HepG2 (cell line): ENCODE measurements at regions not wholly inside any gene's neighbourhood (a gene's known extent, or its start where the extent isn't known, plus 50 kb on each side); places are given as distances from the start of the nearest gene placed in this dataset.

ENCODE experiments used
- ATAC-seq: fragments of 200-7000 bp; cut with Tn5 transposase; 3 replicates; pipeline ENCODE4 v1.9.1; 2020; ENCODE audit warnings: mild to moderate bottlenecking, moderate library complexity
- BruUV-seq: library from RNA; stranded (reverse); fragments of 400-500 nt; replicated peaks from 2 replicates; lab custom pipeline; 2021; lab: Mats Ljungman, UMichigan
- CTCF ChIA-PET: fragments of 300-600 bp; formaldehyde crosslinking; extraction: SDS; loops from one replicate; lab custom pipeline; 2021; ENCODE audit warnings: low total read pairs, inconsistent platforms, low intra/inter-chr PET ratio; lab: Yijun Ruan, JAX
- POLR2A ChIA-PET: fragments of 350-600 bp; sonication (Branson Sonifier 250); formaldehyde crosslinking; loops from one replicate; lab custom pipeline; 2020; ENCODE audit warnings: antibody characterized with exemption, inconsistent platforms; lab: Yijun Ruan, JAX
- DNase-seq: peaks from one replicate; pipeline ENCODE4 v3.0.0-alpha.2; 2015; ENCODE audit warnings: low spot score
- FAIRE-seq: peaks from 3 replicates; lab custom pipeline; 2011; peaks lifted over from hg19 to GRCh38; lab: Jason Lieb, UNC
- H2AFZ ChIP-seq: one replicate; pipeline ENCODE4 v1.6.1; 2011; ENCODE audit warnings: low read length, inconsistent platforms
- H3K27ac ChIP-seq: fragments of 300-600 bp; 3 replicates; pipeline ENCODE4 v1.8.0; 2011; ENCODE audit warnings: mixed run types, mild to moderate bottlenecking, mixed read lengths, low read length, inconsistent platforms; ENCODE audit not compliant: insufficient read depth; ENCODE audit errors: extremely low read length
- H3K27me3 ChIP-seq, 2 experiments: fragments of 200-600 bp in 1 of 2; 2 replicates in 1 of 2; 3 replicates in 1 of 2; pipeline versions ENCODE4 v1.6.0 to v1.8.0; 2011; ENCODE audit warnings: low read length in 2 of 2, mild to moderate bottlenecking in 2 of 2, moderate library complexity in 2 of 2, inconsistent platforms in 1 of 2; ENCODE audit not compliant: insufficient read depth in 2 of 2, control insufficient read depth in 1 of 2
- H3K36me3 ChIP-seq, 2 experiments: fragments of 200-600 bp in 1 of 2; replicated peaks in 1 of 2; 2 replicates in 1 of 2; 3 replicates in 1 of 2; pipeline versions ENCODE4 v1.5.1 to v1.8.0; 2011; ENCODE audit warnings: low read length in 2 of 2, inconsistent platforms in 1 of 2; ENCODE audit not compliant: insufficient read depth in 2 of 2, control insufficient read depth in 1 of 2
- H3K4me1 ChIP-seq: 2 replicates; pipeline ENCODE4 v1.5.1; 2012; ENCODE audit warnings: low read length, inconsistent platforms; ENCODE audit not compliant: insufficient read depth
- H3K4me2 ChIP-seq: 2 replicates; pipeline ENCODE4 v1.6.0; 2011; ENCODE audit warnings: low read depth, low read length, inconsistent platforms
- H3K4me3 ChIP-seq, 3 experiments: fragments of 200-600 bp in 1 of 3; sonication (generic), shearing (Covaris generic) in 1 of 3; replicated peaks in 1 of 3; 2 replicates each; pipeline ENCODE4 v1.5.1; 2011 to 2016; ENCODE audit warnings: low read length in 3 of 3, inconsistent platforms in 2 of 3, low read depth in 2 of 3, mild to moderate bottlenecking in 2 of 3, control low read depth in 1 of 3, mixed read lengths in 1 of 3; ENCODE audit not compliant: insufficient read depth in 1 of 3
- H3K79me2 ChIP-seq: one replicate; pipeline ENCODE4 v1.6.1; 2011; ENCODE audit warnings: low read length, inconsistent platforms; ENCODE audit not compliant: insufficient read depth
- H3K9ac ChIP-seq: 2 replicates; pipeline ENCODE4 v1.6.0; 2011; ENCODE audit warnings: mild to moderate bottlenecking, low read depth, low read length, inconsistent platforms; ENCODE audit not compliant: insufficient read depth
- H3K9me3 ChIP-seq: 2 replicates; pipeline ENCODE4 v1.5.1; 2012; ENCODE audit warnings: mild to moderate bottlenecking, low read length
- H4K20me1 ChIP-seq: 2 replicates; pipeline ENCODE4 v1.6.0; 2011; ENCODE audit warnings: inconsistent platforms, mild to moderate bottlenecking, low read length, moderate library complexity; ENCODE audit not compliant: insufficient read depth
- EZH2 ChIP-seq: conservative IDR thresholded peaks from 2 replicates; pipeline ENCODE4 v1.6.1; 2012; ENCODE audit warnings: mild to moderate bottlenecking, low read depth, low read length, moderate library complexity
- FOXA1 ChIP-seq, 2 experiments: fragments of 450-650 bp in 1 of 2; sonication (generic) in 1 of 2; formaldehyde crosslinking in 1 of 2; IDR thresholded peaks; 2 replicates each; pipeline versions ENCODE4 v1.4.0 to v1.6.1; 2016 to 2020; ENCODE audit warnings: missing genetic modification reagents in 1 of 2
- FOXA3 ChIP-seq: IDR thresholded peaks from 2 replicates; pipeline ENCODE4 v1.6.1; 2016; ENCODE audit warnings: missing genetic modification reagents, missing compliant biosample characterization
- HNF4A ChIP-seq: sonication (generic); formaldehyde crosslinking; IDR thresholded peaks from 2 replicates; pipeline ENCODE4 v1.4.0; 2020; ENCODE audit warnings: missing genetic modification reagents
- KMT2B ChIP-seq: IDR thresholded peaks from 2 replicates; pipeline ENCODE4 v1.6.1; 2016; ENCODE audit warnings: missing genetic modification reagents, missing compliant biosample characterization
- NONO ChIP-seq, 2 experiments: fragments of 450-650 bp in 1 of 2; sonication (generic) in 1 of 2; formaldehyde crosslinking in 1 of 2; IDR thresholded peaks in 1 of 2; conservative IDR thresholded peaks in 1 of 2; 2 replicates each; pipeline versions ENCODE4 v1.6.1 to v1.8.0; 2017 to 2022; ENCODE audit warnings: mild to moderate bottlenecking in 1 of 2, missing genetic modification reagents in 1 of 2, moderate library complexity in 1 of 2
- RNF2 ChIP-seq: fragments of 450-650 bp; conservative IDR thresholded peaks from 2 replicates; pipeline ENCODE4 v1.6.1; 2016; ENCODE audit warnings: low read depth
- SMAD3 ChIP-seq: sonication (generic); formaldehyde crosslinking; IDR thresholded peaks from 2 replicates; pipeline ENCODE4 v1.4.0; 2020; ENCODE audit warnings: missing genetic modification reagents
- SRSF9 ChIP-seq: fragments of 200-400 bp; formaldehyde crosslinking; IDR thresholded peaks from 2 replicates; pipeline ENCODE4 v1.6.1; 2018; ENCODE audit warnings: borderline replicate concordance, mild to moderate bottlenecking, low read depth, low read length; ENCODE audit not compliant: insufficient read depth, poor library complexity, severe bottlenecking
- TBP ChIP-seq: sonication (generic); formaldehyde crosslinking; IDR thresholded peaks from 2 replicates; pipeline ENCODE4 v1.5.0; 2020; ENCODE audit warnings: missing genetic modification reagents
- TEAD3 ChIP-seq: optimal IDR thresholded peaks from 2 replicates; pipeline ENCODE3; 2016; ENCODE audit warnings: borderline replicate concordance
- ZNF382 ChIP-seq: sonication (generic); formaldehyde crosslinking; IDR thresholded peaks from 2 replicates; pipeline ENCODE4 v1.5.0; 2020; ENCODE audit warnings: missing genetic modification reagents, mild to moderate bottlenecking, borderline replicate concordance
- ZNF878 ChIP-seq: sonication (generic); formaldehyde crosslinking; IDR thresholded peaks from 2 replicates; pipeline ENCODE4 v1.8.1; 2023; ENCODE audit warnings: mild to moderate bottlenecking, missing genetic modification reagents, moderate library complexity
- WGBS: methylation state at CpG from one replicate; pipeline ENCODE4 v1.1.6; 2017; ENCODE audit warnings: low lambda C conversion rate; 5-methylcytosine and 5-hydroxymethylcytosine counted together
- in situ Hi-C: cut with HindIII; loops from 2 replicates; pipeline ENCODE4 v1.10.0; 2017; ENCODE audit warnings: low pct_unique_long_range_greater_than_20kb; ENCODE audit not compliant: extremely low pct_ligation_motif_present
- intact Hi-C: fragments of 100-400 bp; cut with micrococcal nuclease; formaldehyde crosslinking; loops from one replicate; pipeline ENCODE4 v1.10.0; 2022; ENCODE audit not compliant: unreplicated experiment
- TF ChIP-seq, protein P1 (sequence below): sonication (generic); formaldehyde crosslinking; IDR thresholded peaks from 2 replicates; pipeline ENCODE4 v1.5.1; 2020; ENCODE audit warnings: missing genetic modification reagents, mild to moderate bottlenecking, borderline replicate concordance
- TF ChIP-seq, protein P2 (sequence below), 2 experiments: sonication (generic) in 1 of 2; formaldehyde crosslinking in 1 of 2; IDR thresholded peaks; 2 replicates each; pipeline versions ENCODE4 v1.6.1 to v1.9.0; 2014 to 2022; ENCODE audit warnings: antibody characterized with exemption in 1 of 2, borderline replicate concordance in 1 of 2, inconsistent platforms in 1 of 2, low read depth in 1 of 2, missing genetic modification reagents in 1 of 2

- no TSS peak for BruUV-seq
- no peaks in the 10 kb centered on the region for H3K36me3 ChIP-seq
- ChIA-PET POLR2A (no interaction called here), CTCF (no interaction called here)
- H4K20me1 ChIP-seq = no peaks in the 10 kb centered on the region
- H3K27ac ChIP-seq = no peak overlapping the region
- H3K4me1 ChIP-seq = no peaks in the 10 kb centered on the region
- DNase-seq = no peak
- in situ Hi-C loops = no loop called here
- no peak overlapping the region for H3K4me3 ChIP-seq
- intact Hi-C loops = loop anchor here (10.0 kb wide), 1 partner anchor 1886 kb away; no protein-coding TSS in a partner anchor
- peaks cover under 1 to 21% of the 10 kb centered on the region in 2 experiments; a peak in 2 of 5 replicates for H3K27me3 ChIP-seq
- H3K79me2 ChIP-seq = no peaks in the 10 kb centered on the region
- no peak for FAIRE-seq
- no peaks in the 10 kb centered on the region for H3K9me3 ChIP-seq
- H3K9ac ChIP-seq = no peak overlapping the region
- no peak overlapping the region for H2AFZ ChIP-seq
- TF ChIP-seq TEAD3 (CRISPR knock-in tag) (no peak), NONO (IDR thresholded peaks at IDR 0.05) (no peak), NONO (CRISPR knock-in tag; conservative IDR thresholded peaks at IDR 0.05) (no peak), RNF2 (no peak), SRSF9 (no peak), KMT2B (no peak), ZNF382 (CRISPR knock-in tag) (no peak), ZNF878 (CRISPR knock-in tag) (no peak), FOXA3 (CRISPR knock-in tag) (no peak), SMAD3 (CRISPR knock-in tag) (no peak), EZH2 (no peak), TBP (CRISPR knock-in tag) (no peak), HNF4A (CRISPR knock-in tag) (no peak), FOXA1 (IDR thresholded peaks at IDR 0.05) (no peak), FOXA1 (CRISPR knock-in tag; IDR thresholded peaks at IDR 0.05) (no peak)
- TF ChIP-seq, protein P1, sequence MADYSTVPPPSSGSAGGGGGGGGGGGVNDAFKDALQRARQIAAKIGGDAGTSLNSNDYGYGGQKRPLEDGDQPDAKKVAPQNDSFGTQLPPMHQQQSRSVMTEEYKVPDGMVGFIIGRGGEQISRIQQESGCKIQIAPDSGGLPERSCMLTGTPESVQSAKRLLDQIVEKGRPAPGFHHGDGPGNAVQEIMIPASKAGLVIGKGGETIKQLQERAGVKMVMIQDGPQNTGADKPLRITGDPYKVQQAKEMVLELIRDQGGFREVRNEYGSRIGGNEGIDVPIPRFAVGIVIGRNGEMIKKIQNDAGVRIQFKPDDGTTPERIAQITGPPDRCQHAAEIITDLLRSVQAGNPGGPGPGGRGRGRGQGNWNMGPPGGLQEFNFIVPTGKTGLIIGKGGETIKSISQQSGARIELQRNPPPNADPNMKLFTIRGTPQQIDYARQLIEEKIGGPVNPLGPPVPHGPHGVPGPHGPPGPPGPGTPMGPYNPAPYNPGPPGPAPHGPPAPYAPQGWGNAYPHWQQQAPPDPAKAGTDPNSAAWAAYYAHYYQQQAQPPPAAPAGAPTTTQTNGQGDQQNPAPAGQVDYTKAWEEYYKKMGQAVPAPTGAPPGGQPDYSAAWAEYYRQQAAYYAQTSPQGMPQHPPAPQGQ (CRISPR knock-in tag) = no peak
- TF ChIP-seq, protein P2, sequence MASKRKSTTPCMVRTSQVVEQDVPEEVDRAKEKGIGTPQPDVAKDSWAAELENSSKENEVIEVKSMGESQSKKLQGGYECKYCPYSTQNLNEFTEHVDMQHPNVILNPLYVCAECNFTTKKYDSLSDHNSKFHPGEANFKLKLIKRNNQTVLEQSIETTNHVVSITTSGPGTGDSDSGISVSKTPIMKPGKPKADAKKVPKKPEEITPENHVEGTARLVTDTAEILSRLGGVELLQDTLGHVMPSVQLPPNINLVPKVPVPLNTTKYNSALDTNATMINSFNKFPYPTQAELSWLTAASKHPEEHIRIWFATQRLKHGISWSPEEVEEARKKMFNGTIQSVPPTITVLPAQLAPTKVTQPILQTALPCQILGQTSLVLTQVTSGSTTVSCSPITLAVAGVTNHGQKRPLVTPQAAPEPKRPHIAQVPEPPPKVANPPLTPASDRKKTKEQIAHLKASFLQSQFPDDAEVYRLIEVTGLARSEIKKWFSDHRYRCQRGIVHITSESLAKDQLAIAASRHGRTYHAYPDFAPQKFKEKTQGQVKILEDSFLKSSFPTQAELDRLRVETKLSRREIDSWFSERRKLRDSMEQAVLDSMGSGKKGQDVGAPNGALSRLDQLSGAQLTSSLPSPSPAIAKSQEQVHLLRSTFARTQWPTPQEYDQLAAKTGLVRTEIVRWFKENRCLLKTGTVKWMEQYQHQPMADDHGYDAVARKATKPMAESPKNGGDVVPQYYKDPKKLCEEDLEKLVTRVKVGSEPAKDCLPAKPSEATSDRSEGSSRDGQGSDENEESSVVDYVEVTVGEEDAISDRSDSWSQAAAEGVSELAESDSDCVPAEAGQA (IDR thresholded peaks at IDR 0.05; ENCODE audit: low read depth) = no peak
- TF ChIP-seq, protein P2 (CRISPR knock-in tag; IDR thresholded peaks at IDR 0.05; ENCODE audit: borderline replicate concordance) = no peak
- WGBS = 24% methylated on average over 3 of the region's 3 CpGs
- no peak for ATAC-seq
- H3K4me2 ChIP-seq = no peak overlapping the region
Observed at GRCh38 chr10:70958396-70958795, 70.0 kb upstream of the PCBD1 start.
